AG04450 (cell line): ENCODE measurements at regions not wholly inside any gene's neighbourhood (a gene's known extent, or its start where the extent isn't known, plus 50 kb on each side); places are given as distances from the start of the nearest gene placed in this dataset.

Experiments used
- CTCF ChIA-PET: fragments of 300-600, 350-600 bp; formaldehyde crosslinking; extraction: SDS; loops from one replicate; lab custom pipeline; 2022; ENCODE audit warnings: antibody characterized with exemption, inconsistent platforms; lab: Charles Lee
- POLR2A ChIA-PET: fragments of 350-600 bp; formaldehyde crosslinking; extraction: SDS; loops from one replicate; lab custom pipeline; 2021; ENCODE audit warnings: antibody characterized with exemption, inconsistent platforms; lab: Yijun Ruan, JAX
- DNase-seq: peaks from one replicate; pipeline ENCODE4 v3.0.0-alpha.2; 2011; ENCODE audit warnings: low read depth, low spot score
- H3K27ac ChIP-seq: one replicate; pipeline ENCODE4 v1.5.1; 2012; ENCODE audit warnings: low read depth, low read length, control low read depth
- H3K27me3 ChIP-seq: one replicate; pipeline ENCODE4 v1.6.0; 2012; ENCODE audit warnings: low read length; ENCODE audit not compliant: control insufficient read depth, insufficient read depth
- H3K4me3 ChIP-seq: 2 replicates; pipeline ENCODE4 v1.5.1; 2011; ENCODE audit warnings: mild to moderate bottlenecking, low read depth, low read length, control low read depth
- H3K9me3 ChIP-seq: 2 replicates; pipeline ENCODE4 v1.5.1; 2012; ENCODE audit warnings: low read length; ENCODE audit not compliant: control insufficient read depth, insufficient read depth
- CTCF ChIP-seq: IDR thresholded peaks from 2 replicates; pipeline ENCODE4 v1.5.1; 2011; ENCODE audit warnings: low read depth, low read length, control low read depth, inconsistent platforms

GRCh38 chr1:74834261-74834660 is 101.3 kb downstream of the TYW3 start:
- H3K27ac ChIP-seq, result no peak overlapping the region
- DNase-seq, result no peak
- POLR2A ChIA-PET, result no interaction called here

GRCh38 chr1:74835051-74835450 is 102.1 kb downstream of the TYW3 start:
- POLR2A ChIA-PET, result no interaction called here
- H3K9me3 ChIP-seq, result no peaks in the 10 kb centered on the region
- no peak overlapping the region for H3K27ac ChIP-seq
- no peak for TF ChIP-seq CTCF
- H3K4me3 ChIP-seq, result no peak overlapping the region
- no peaks in the 10 kb centered on the region for H3K27me3 ChIP-seq
- peak; percentile 34 for DNase-seq
- CTCF ChIA-PET, result no interaction called here

More at GRCh38 chr1:74834261-74834660, 101.3 kb downstream of the TYW3 start:
- no peak for TF ChIP-seq CTCF
- Histone ChIP-seq H3K4me3 (no peak overlapping the region), H3K27me3 (no peaks in the 10 kb centered on the region), H3K9me3 (no peaks in the 10 kb centered on the region)
- CTCF ChIA-PET, result no interaction called here

- H3K27ac ChIP-seq, result no peak overlapping the region
- no peaks in the 10 kb centered on the region for H3K9me3 ChIP-seq
- POLR2A ChIA-PET, result no interaction called here
- CTCF ChIA-PET, result no interaction called here
- no peak overlapping the region for H3K4me3 ChIP-seq
- TF ChIP-seq CTCF, result no peak
- DNase-seq, result no peak
- H3K27me3 ChIP-seq, result no peaks in the 10 kb centered on the region
Measured at GRCh38 chr1:74842726-74843125, 109.8 kb downstream of the TYW3 start.

- Histone ChIP-seq H3K9me3 (no peaks in the 10 kb centered on the region), H3K27ac (no peak overlapping the region), H3K27me3 (no peaks in the 10 kb centered on the region), H3K4me3 (no peak overlapping the region)
- ChIA-PET CTCF (no interaction called here), POLR2A (no interaction called here)
- DNase-seq, result no peak
- TF ChIP-seq CTCF, result no peak
Measured at GRCh38 chr1:74847715-74848114, 114.8 kb downstream of the TYW3 start.

- Histone ChIP-seq H3K27ac (no peak overlapping the region), H3K27me3 (no peaks in the 10 kb centered on the region), H3K9me3 (no peaks in the 10 kb centered on the region), H3K4me3 (no peak overlapping the region)
- CTCF ChIA-PET, result no interaction called here
- TF ChIP-seq CTCF, result no peak
- POLR2A ChIA-PET, result no interaction called here
- no peak for DNase-seq
Measured at GRCh38 chr1:74853756-74854155, 120.8 kb downstream of the TYW3 start.
